NCI-H1105 (cell line): ENCODE measurements at regions not wholly inside any gene's neighbourhood (a gene's known extent, or its start where the extent isn't known, plus 50 kb on each side); places are given as distances from the start of the nearest gene placed in this dataset.

Experiments
- DNase-seq: peaks from one replicate; lab custom pipeline; 2025; lab: John Stamatoyannopoulos, UW

GRCh38 chr9:79013715-79014610, 557.8 kb upstream of the TLE4 start:
- DNase-seq, result no peak

DNA sequence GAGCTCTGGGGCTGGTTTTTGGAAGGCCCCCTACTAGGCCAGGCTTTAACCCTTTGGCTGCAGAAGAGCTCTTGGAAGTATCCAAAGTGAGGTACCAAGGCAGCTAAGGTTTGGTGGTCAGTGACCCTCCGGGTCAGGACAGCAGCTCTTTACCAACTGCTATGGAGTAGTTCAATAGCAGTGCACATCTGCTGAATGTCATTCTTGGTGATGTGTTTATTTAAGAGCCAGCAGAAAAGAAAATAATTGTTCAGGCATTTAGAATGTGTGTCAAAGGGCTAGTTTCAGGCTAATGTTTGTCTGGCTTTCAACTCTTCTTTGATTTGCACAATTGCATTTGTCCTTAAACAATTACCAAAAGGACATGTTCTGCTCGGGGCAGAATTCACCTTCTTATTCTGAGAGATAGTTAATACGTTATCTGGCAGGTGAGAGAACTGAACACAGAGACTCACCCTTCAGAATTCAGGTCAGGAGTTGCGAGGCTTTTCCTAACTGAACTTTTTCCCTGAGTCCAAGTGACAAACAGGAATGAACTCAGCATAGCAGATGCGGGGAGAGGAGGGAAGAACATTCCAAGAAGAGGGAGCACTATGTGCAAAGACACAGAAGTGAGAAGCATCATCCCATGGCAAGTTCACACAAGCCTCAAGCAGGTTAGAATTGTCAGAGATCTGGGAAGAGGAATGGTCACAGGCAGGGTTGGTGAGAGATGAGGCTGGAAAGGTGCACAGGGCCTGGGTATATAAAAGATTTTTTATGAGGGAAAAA, 556.7 kb upstream of the TLE4 start:
- DNase-seq, result no peak

GRCh38 chr9:79015951-79016350, 555.8 kb upstream of the TLE4 start:
- DNase-seq, result no peak

- peak; percentile 94 for DNase-seq
Measured at GRCh38 chr9:79020276-79020675, 551.5 kb upstream of the TLE4 start.

DNA sequence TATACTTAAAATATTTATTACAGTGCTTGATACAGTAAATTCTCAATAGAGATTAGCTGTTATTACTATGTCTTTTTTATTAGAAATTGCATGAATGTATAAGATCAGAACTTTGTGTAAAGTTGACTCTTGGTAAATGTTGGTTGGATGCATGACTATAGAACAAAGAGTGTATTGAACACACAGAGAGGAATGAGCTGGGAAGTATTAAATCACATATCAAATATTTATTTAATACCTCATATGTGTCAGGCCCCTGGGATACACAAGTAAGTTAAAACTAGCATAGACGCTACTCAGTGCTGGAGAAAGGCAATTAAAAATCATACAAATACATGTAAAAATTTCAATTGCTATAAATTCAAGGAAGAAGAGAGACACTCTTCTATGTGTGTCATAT, 550.7 kb upstream of the TLE4 start:
- DNase-seq, result no peak

DNA sequence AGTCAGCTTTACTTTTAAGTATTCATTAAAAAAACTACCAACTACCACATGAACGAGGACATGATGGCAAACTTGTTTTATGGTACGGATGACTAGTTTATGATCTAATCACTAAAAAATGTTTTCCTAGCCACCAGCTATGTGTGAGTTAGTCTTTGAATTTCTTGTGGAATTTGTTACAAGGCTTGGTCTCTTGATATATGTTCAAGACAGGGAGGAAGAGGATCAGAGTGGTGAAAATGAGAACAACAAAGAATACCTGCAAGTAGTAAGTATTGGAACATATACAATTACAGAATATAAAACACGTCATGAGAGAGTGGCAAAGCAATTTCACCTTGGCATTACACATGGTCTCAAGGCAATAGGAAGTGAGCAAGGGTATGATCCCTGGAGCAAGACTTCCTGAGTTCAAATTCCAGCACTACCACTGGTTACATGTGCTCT, 548.6 kb upstream of the TLE4 start:
- no peak for DNase-seq

DNA sequence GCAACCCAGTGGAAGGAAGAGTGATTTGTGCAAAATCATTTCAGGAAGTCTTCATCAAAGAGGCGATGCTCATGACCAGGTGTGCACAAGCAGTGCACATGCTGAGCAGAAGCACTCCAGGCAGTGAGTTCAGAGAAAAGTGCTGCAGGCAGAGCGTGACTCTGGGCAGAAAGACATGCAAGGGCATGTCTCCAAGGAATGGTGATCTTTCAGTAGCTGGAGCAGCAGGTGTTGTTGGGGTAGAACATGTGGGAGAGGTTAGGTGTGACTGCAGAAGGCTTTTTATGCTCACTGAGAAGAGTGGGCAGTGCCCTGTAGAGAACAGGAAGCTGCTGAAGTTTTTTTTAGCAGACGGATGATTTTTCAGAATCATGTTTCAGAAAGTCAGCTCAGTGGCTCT, 545.4 kb upstream of the TLE4 start:
- no peak for DNase-seq

DNA sequence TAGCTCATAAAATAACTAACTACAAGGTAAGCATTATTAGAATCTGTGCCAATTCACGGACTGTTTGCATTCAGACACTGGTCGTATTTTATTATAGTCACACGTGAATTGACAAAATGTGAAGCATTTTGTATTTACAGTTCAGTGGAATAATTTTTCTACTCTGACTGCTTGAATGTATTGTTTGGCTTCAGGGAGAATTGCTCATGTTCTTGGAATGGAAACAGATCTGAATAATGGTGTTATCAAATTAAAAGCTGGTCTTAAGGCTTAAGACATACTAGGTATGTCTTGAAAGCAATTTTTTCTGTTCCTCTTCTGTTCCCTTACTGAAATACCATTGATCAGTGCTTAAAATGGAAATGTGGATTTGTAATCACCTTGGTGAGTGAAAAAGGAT, 543.7 kb upstream of the TLE4 start:
- DNase-seq, result no peak

DNA sequence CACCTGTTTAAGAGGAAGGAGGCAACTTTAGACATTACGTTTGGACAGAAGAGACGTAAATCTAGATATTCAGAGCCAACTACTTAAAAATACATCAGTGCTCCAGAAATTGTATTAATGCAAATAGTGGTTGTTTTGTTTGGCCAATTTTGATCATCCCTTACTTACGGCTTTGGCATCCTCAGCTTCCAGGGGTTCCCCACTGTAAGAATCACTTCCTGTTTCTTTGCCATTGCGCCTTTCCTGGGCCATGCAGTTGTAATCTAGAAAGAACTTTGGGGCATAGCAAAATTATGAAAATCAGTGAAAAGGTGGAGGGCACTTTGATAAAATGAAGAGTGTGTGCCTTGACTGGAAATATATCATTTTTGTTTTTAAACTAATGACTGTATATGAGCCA, 537.2 kb upstream of the TLE4 start:
- no peak for DNase-seq

- no peak for DNase-seq
Measured at GRCh38 chr9:79037338-79037737, 534.4 kb upstream of the TLE4 start.

GRCh38 chr9:79040671-79041070, 531.1 kb upstream of the TLE4 start:
- DNase-seq, result no peak

DNA sequence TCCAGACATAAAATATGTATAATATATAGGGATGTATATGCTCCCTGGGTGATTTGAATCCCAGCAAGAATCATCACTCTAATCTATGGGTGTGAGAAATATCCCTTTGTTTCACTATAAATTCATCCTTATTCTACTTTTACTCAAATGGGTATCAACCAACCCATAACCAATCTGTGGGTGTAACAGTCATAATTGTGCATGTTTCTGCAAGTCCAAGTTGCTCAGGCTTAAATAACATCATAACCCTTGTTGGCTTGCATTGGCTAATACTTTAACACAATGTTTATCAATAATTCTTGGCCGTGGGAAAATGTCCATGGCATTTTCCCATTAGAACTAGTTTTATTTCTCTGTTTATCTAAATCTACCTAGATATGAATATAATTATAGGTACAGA, 530.5 kb upstream of the TLE4 start:
- no peak for DNase-seq

- DNase-seq, result no peak
Measured at GRCh38 chr9:79043916-79044315, 527.8 kb upstream of the TLE4 start.

GRCh38 chr9:79046401-79046800, 525.4 kb upstream of the TLE4 start:
- no peak for DNase-seq

- no peak for DNase-seq
Measured at GRCh38 chr9:79049371-79049770, 522.4 kb upstream of the TLE4 start.

- DNase-seq, result no peak
Measured at GRCh38 chr9:79053598-79053997, 518.2 kb upstream of the TLE4 start.

DNA sequence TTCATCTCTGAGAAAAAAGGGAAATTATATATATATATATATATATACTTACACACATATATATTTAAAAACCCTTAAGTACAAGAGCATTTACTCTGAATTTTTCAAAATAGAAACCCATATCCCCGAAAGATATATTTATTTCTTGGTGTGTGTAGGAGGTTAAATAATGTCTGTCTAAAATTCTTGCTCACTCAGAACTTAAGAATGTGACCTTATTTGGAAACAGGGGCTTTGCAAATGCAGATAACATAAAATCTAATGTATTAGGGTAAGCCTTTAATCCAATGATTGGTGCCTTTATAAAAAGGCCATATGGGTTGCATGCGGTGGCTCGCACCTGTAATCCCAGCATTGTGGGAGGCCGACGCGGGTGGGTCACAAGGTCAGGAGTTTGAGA, 517.3 kb upstream of the TLE4 start:
- no peak for DNase-seq

- DNase-seq, result no peak
Measured at GRCh38 chr9:79056041-79056440, 515.7 kb upstream of the TLE4 start.

DNA sequence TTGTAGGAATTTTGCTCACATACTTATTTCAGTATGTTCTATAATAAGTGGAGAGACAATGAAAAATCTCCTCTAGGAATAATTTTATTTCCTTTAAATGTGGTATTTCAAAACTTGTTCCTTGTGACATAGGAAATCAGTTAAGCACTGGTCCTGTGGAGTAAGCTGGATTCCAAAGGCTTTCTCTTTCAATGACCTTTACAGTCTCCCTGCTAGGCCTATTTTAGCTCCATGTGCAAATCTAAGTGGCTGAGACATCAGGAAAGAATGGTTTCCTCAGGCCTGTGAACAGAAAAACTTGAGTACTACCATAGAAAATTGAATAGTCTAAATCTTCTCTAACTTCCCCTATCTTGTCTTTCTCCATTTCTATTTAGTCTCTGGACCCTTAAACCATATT, 514.2 kb upstream of the TLE4 start:
- no peak for DNase-seq

DNA sequence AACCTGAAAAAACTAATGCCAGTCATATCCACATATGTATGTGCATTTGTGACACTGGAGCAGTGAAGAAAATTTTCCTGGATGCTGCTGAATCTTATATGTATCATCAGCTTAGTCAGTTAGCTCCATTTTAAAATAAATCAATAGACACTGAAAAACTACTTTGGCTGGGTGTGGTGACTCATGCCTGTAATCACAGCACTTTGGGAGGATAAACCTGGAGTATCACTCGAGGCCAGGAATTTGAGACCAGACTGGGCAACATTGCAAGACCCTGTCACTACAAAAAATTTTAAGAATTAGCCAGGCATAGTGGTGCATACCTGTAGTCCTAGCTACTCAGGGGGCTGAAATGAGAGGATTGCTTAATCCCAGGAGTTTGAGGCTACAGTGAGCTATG, 511.0 kb upstream of the TLE4 start:
- no peak for DNase-seq

GRCh38 chr9:79061752-79062616, 509.8 kb upstream of the TLE4 start:
- DNase-seq, result no peak

DNA sequence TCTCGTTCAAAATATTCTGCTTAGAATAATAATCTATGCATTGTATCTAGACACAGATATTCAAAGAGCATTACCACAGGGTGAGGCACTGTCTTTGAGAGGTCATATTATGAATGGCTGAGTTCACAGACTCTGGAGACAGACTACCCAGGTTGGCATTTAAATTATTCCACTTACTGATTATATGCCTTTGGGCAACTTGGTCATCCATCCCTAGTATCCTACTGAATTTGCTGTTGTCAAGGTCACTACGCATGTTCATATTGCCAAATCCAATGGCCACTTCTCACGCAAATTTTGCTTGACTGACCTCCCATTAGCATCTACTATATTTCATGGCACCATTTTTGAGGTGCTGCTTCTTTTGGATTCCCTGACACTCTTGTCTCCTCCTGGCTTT, 498.6 kb upstream of the TLE4 start:
- DNase-seq, result no peak
